ENCODE measurements at regions not wholly inside any gene's neighbourhood (a gene's known extent, or its start where the extent isn't known, plus 50 kb on each side); places are given as distances from the start of the nearest gene placed in this dataset.
"Not testable (repeated sequence)": the region's sequence is repeated elsewhere in the genome, so short reads cannot be mapped to it uniquely, and the experiment has no call there.

DNA sequence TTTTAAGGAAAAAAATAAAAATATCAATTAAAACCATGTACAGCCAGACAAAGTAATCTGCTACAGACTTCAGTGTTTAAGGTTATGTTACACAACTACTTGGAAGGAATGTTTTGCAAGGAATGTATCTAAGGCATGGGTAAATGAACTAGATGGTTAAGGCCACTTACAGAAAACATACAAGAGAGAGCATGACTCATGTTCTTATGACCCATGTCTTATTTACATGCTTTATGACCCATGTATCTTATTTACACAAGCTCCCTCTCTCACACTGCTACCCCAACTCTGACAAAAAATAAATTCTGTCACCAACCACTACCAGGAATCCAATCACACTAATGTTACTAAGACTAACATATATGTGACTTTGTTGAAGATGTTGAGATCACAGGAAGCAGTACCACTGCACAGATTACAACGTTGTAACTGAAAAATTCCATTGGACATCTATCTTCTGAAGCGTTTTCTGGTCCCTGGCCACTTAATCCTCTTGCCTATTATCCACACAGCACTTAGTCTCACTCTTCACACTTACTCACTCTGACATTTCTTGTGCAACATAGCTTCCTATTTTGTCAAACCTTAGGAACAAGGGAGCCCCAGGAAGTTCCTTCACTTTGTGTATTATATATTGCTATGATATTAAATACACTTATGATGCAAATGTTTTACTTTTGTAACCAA lies 1630.1 kb upstream of the C9orf72 start:
- DNase-seq, result no peak

GRCh38 chr9:29208670-29209069 lies 1635.4 kb upstream of the C9orf72 start:
- no peak for DNase-seq

- DNase-seq, result no peak
These were observed 1636.5 kb upstream of the C9orf72 start for GRCh38 chr9:29209748-29210291.

GRCh38 chr9:29211003-29211579 lies 1637.8 kb upstream of the C9orf72 start:
- no peak for DNase-seq

GRCh38 chr9:29211580-29212396 lies 1638.5 kb upstream of the C9orf72 start:
- DNase-seq, result peak in 1 of 5 experiments; percentile 47

DNA sequence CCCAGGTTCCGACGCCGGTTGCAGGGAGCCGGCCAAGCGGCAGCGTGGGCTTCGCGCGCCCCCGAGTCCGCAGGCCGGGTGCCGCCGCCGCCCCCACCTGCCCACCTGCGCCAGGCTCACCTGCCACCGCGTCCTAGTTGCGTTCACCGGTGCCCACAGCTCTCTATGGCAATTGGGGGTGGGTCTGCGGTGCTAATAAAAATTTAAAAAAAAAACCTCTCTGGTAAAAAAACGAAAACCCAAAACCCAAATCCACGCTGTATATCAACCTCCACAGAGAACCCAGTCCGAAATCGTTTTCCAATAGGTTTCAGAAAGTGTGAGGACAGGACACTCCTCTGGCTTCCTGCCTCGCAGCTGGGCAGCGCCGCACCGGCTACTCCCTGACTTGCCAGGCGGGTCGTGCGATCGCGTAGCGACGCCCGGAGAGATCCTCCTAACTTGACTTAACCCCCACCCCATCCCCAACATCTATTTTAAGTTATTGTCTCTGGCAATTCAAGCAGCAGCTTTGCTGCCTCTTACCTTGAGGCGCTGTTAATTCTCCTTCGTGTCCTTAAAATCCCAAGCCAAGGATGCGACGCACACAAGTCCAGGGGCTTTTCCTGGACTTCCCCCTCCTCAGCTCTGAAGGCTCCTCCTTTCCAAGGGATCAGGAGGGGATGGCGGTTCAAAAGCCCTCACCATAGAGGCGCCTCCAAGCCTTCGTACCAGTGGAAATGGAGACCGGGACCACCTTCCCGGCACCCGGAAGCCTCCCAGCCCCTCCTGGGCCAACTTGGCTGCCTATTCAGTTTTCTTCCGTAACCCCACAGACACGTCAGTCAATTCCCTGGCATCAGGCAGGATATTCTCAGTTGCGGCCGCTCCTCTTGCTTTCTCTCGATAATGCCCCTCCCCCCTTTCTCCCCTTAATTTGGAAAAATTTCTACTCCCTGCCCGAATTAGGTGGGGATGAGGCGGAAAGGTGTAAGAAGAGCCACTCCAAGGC lies 1639.4 kb upstream of the C9orf72 start:
- DNase-seq, result no peak

DNA sequence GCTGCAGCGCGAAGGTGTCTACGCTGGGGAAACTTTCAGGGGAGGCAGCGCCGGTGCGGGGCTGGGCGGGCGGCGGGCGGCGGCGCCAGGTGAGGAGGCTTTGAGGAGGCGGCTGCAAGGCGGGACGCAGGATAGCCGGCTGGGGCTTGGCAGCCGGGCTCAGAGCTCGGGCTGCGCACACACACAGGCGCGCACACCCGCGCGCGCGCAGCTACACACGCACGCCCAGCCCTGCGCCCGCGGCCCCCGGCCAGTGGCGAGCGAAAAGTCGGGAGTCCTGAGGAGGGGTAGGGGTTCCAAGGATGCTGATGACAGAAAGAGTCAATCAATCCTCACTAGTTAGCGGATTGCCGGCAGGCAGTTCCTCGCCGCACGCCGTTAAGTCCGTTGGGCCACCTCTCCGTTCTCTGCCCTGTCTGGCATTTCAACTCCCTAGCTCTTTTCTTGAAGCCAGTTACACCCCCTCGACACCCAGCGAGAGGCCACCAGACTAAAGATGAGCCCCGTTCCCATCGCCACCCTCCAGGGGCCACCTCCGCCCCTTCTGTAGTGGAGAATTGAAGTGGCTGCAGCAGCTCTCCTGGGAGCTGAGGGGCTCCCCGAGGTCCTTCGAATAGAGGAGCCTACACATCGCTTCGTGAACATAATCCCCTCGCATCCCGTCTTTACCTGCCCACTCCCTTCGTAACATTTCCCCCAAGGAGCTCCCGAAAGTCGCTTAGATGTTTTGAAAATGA lies 1640.3 kb upstream of the C9orf72 start, which contains the start of gene LINGO2:
TSS of gene LINGO2 (minus strand) at position 185 of the 737 bp plus-strand sequence.
- peak in 1 of 5 experiments; percentile 13 for DNase-seq

GRCh38 chr9:29214154-29214689 lies 1640.9 kb upstream of the C9orf72 start:
- no peak for DNase-seq

GRCh38 chr9:29214690-29215253 lies 1641.5 kb upstream of the C9orf72 start:
- no peak for DNase-seq

- no peak for DNase-seq
These were observed 1644.7 kb upstream of the C9orf72 start for GRCh38 chr9:29217966-29218365.

DNA sequence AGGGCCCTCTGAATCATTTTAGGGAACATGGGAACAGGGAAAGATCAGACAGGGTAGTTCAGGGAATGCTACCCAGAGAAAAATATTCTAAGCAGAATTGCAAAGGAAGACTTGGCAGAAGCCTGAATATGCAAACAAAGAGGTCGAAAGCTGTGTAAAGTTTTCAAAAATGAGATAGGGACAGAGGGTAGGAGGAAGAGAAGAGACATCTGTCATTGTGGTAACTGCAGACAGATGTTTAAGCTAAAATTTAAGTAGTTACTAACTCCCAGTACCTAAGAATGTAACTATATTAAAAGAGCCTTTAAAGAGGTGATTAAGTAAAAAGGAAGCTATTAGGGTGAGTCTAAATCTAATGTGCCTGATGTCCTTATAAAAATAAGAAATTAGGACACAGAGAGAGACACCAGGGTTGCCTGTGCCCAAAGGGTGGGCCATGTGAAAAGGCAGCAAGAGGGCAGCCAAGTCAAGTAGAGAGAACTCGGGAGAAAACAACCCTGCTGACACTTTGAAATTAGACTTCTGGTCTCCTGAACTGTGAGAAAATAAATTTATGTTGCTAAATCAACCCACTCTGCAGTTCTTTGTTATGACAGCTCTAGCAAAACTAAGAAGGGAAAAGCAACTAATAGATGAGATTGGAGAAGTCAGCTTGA lies 1647.4 kb upstream of the C9orf72 start:
- DNase-seq, result no peak

- no peak for DNase-seq
These were observed 1655.3 kb upstream of the C9orf72 start for GRCh38 chr9:29228558-29228957.

DNA sequence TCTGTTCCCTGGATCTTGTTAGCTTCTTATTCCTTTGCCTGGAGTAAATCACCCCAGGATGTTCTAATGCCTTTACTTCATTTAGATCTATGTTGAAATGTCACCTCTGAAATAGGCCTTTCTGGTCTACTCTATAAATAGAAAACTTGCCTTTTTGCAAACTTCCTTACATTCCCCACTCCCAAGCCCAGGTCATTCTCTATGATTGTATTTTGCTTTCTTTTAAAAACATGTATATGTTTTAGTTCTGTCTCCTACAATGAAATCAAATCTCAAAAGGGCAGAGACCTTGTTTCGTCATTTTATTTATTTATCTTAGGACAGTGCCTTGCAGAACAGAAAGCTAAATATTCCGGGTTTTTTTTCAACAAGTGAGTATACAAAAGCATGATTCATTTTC lies 1657.7 kb upstream of the C9orf72 start:
- no peak for DNase-seq

DNA sequence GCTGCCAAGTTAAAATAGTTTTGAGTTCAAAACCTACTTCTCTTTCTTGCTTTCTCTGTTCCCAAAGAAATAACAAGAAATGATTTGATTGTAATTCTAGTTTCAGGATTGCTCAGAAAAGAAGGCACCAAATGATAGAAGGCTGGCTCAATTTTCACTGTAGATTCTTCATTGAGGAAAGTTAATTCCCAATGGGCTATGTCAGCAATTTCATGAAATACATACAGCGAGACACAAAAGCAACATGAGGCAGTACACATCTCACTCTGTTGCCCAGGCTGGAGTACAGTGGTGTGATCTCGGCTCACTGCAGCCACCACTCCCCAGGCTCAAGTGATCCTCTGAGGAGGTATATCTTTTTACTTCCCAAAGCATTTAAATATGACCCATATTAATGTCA lies 1659.9 kb upstream of the C9orf72 start:
- DNase-seq, result no peak

DNA sequence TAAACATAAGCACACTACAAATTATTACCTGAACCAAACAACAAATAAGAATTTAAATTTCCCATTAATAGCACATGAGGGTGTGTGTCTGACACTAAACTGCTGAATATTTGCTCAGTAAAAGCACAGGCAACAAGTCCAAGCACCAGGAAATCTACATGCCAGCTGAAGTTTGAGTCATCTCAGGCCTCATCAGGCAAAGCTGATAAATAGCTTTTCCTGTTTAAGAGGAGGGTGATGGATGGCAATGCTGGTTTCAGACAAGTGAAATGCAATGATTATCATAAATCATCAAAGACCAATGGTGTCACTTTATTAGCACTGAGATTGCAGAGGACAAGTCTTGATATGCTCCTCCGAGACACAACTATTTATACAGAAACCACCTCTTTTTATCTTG lies 1668.0 kb upstream of the C9orf72 start:
- no peak for DNase-seq

GRCh38 chr9:29245351-29245750 lies 1672.1 kb upstream of the C9orf72 start:
- DNase-seq, result no peak

GRCh38 chr9:29270400-29270799 lies 1697.1 kb upstream of the C9orf72 start:
- not testable (repeated sequence) for DNase-seq

DNA sequence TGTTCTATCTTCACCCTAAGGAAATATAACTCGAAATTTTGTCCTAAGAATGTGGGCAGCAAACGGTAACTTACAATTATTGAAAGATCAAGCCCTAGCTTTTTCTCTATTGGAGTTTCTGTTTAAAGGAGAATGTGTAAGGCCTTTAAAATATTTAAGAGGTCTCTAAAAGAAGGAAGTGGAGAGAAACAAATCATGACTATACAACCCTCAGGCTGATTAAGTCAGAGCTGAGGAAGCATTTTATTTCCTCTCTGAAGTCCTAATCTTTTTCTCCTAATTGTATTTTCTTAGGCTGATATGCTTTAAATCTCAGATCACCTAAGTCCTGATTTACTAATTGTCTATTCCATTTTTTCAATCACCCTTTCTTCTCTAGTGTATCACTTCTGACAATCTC lies 1708.8 kb upstream of the C9orf72 start:
- DNase-seq, result no peak

- DNase-seq, result no peak
These were observed 1712.5 kb upstream of the C9orf72 start for GRCh38 chr9:29285818-29286217.

GRCh38 chr9:29289365-29289764 lies 1716.1 kb upstream of the C9orf72 start:
- no peak for DNase-seq

Data from T-helper 2 cell (primary cell).